ENCODE measurements at regions not wholly inside any gene's neighbourhood (a gene's known extent, or its start where the extent isn't known, plus 50 kb on each side); places are given as distances from the start of the nearest gene placed in this dataset.
"Not testable (repeated sequence)": the region's sequence is repeated elsewhere in the genome, so short reads cannot be mapped to it uniquely, and the experiment has no call there.

DNA sequence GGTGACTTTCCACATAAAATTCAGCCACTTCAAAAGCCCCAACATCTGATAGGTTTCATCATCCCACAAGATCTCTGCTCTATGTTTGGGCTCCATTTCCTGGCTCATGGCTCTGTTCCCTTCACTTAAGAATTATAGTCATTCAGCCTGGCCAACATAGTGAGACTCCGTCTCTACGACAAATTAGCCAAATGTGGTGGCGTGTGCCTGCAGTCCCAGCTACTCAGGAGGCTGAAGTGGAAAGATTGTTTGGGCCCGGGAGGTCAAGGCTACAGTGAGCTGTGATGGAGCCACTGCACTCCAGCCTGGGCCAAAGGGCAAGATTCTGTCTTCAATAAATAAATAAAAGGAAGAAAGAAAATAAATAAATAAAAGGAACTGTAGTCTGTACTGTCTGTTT is 57.9 kb upstream of the CTSV start:
- DNase-seq = no peak

DNA sequence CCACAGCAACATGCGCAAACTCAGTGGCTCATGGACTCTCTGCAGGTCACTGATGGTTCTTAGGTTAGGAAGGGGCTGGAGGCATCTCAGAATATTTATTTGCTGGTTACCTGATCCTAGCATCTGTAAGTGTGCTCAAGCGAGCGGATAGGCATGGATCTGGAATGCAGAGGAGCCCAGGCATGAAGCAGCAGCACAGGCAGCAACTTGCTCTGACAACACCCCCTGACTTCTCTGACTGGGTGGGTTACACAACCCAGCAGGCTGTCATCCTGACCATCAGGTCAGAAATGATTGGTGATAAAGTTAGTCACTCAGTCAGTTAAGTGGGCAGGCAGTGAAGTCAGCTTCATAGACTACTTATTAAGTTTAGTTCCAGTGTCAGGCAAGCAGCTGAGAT is 50.4 kb upstream of the CTSV start:
- not testable (repeated sequence) for DNase-seq

All from stimulated activated naive CD4-positive, alpha-beta T cell (primary cell).